SK-N-MC (cell line): ENCODE measurements at regions not wholly inside any gene's neighbourhood (a gene's known extent, or its start where the extent isn't known, plus 50 kb on each side); places are given as distances from the start of the nearest gene placed in this dataset.

Experiments
- DNase-seq: peaks from one replicate; pipeline ENCODE4 v3.0.0-alpha.2; 2011; ENCODE audit warnings: low read depth, low spot score
- H3K27ac ChIP-seq: fragments of 200-600 bp; sonication (generic); 2 replicates; pipeline ENCODE4 v1.5.1; 2016; ENCODE audit warnings: mixed run types
- H3K36me3 ChIP-seq: fragments of 200-600 bp; sonication (generic); 2 replicates; pipeline ENCODE4 v1.6.1; 2017; ENCODE audit warnings: antibody characterized with exemption, low read length, mixed read lengths; ENCODE audit not compliant: insufficient read depth
- H3K4me3 ChIP-seq: fragments of 200-600 bp; sonication (generic); 2 replicates; pipeline ENCODE4 v1.5.1; 2016
- H3K9ac ChIP-seq: fragments of 200-600 bp; sonication (generic); 2 replicates; pipeline ENCODE4 v1.8.0; 2017; ENCODE audit warnings: mixed run types, mixed read lengths; ENCODE audit not compliant: insufficient read length
- H3K9me3 ChIP-seq: fragments of 200-600 bp; sonication (generic); 2 replicates; pipeline ENCODE4 v1.6.1; 2017; ENCODE audit warnings: low read depth, mild to moderate bottlenecking, antibody characterized with exemption, low read length, moderate library complexity, mixed read lengths
- EZH2 ChIP-seq: fragments of 200-600 bp; sonication (generic); IDR thresholded peaks from one replicate; pipeline ENCODE4 v1.6.1; 2017; ENCODE audit warnings: antibody characterized with exemption
- FOXP2 ChIP-seq: optimal IDR thresholded peaks from 2 replicates; pipeline ENCODE3; 2011; ENCODE audit warnings: mild to moderate bottlenecking, moderate library complexity; ENCODE audit not compliant: insufficient read depth; ENCODE audit errors: extremely low read length, control extremely low read depth
- POLR2AphosphoS5 ChIP-seq: IDR thresholded peaks from 2 replicates; pipeline ENCODE4 v1.6.1; 2012; ENCODE audit warnings: mild to moderate bottlenecking, low read depth, low read length, borderline replicate concordance

- no peak for DNase-seq
- Histone ChIP-seq H3K27ac (no peak overlapping the region), H3K36me3 (no peaks in the 10 kb centered on the region), H3K9me3 (no peaks in the 10 kb centered on the region), H3K4me3 (no peak overlapping the region), H3K9ac (no peak overlapping the region)
- no peak for TF ChIP-seq POLR2AphosphoS5
- no peak for TF ChIP-seq FOXP2
- TF ChIP-seq EZH2, result no peak
Observed at GRCh38 chr4:116374815-116375214, 710.6 kb downstream of the TRAM1L1 start.

- no peaks in the 10 kb centered on the region for H3K9me3 ChIP-seq
- no peak overlapping the region for H3K27ac ChIP-seq
- no peaks in the 10 kb centered on the region for H3K36me3 ChIP-seq
- no peak overlapping the region for H3K9ac ChIP-seq
- no peak for DNase-seq
- no peak for TF ChIP-seq EZH2
- TF ChIP-seq FOXP2, result no peak
- no peak for TF ChIP-seq POLR2AphosphoS5
- H3K4me3 ChIP-seq, result no peak overlapping the region
Observed at GRCh38 chr4:116362583-116362982, 722.8 kb downstream of the TRAM1L1 start.

- Histone ChIP-seq H3K4me3 (no peak overlapping the region), H3K9me3 (no peaks in the 10 kb centered on the region), H3K36me3 (no peaks in the 10 kb centered on the region), H3K9ac (no peak overlapping the region), H3K27ac (no peak overlapping the region)
- no peak for DNase-seq
- TF ChIP-seq EZH2 (no peak), POLR2AphosphoS5 (no peak), FOXP2 (no peak)
Observed at GRCh38 chr4:116361790-116362189, 723.6 kb downstream of the TRAM1L1 start.

- Histone ChIP-seq H3K36me3 (no peaks in the 10 kb centered on the region), H3K9me3 (no peaks in the 10 kb centered on the region), H3K9ac (no peak overlapping the region), H3K27ac (no peak overlapping the region), H3K4me3 (no peak overlapping the region)
- peak; percentile 32 for DNase-seq
- TF ChIP-seq POLR2AphosphoS5 (no peak), EZH2 (no peak), FOXP2 (no peak)
Observed at GRCh38 chr4:116358633-116359222, 726.6 kb downstream of the TRAM1L1 start.

GRCh38 chr4:116357758-116358157 is 727.6 kb downstream of the TRAM1L1 start:
- no peak for TF ChIP-seq POLR2AphosphoS5
- TF ChIP-seq FOXP2, result no peak
- no peak for TF ChIP-seq EZH2
- Histone ChIP-seq H3K4me3 (no peak overlapping the region), H3K36me3 (no peaks in the 10 kb centered on the region), H3K9me3 (no peaks in the 10 kb centered on the region), H3K27ac (no peak overlapping the region), H3K9ac (no peak overlapping the region)
- no peak for DNase-seq

GRCh38 chr4:116346750-116347149 is 738.6 kb downstream of the TRAM1L1 start:
- no peak for TF ChIP-seq POLR2AphosphoS5
- TF ChIP-seq EZH2, result no peak
- TF ChIP-seq FOXP2, result no peak
- Histone ChIP-seq H3K9me3 (no peaks in the 10 kb centered on the region), H3K9ac (no peak overlapping the region), H3K27ac (no peak overlapping the region), H3K4me3 (no peak overlapping the region), H3K36me3 (no peaks in the 10 kb centered on the region)
- no peak for DNase-seq

- Histone ChIP-seq H3K9me3 (no peaks in the 10 kb centered on the region), H3K27ac (no peak overlapping the region), H3K4me3 (no peak overlapping the region), H3K36me3 (no peaks in the 10 kb centered on the region), H3K9ac (no peak overlapping the region)
- TF ChIP-seq FOXP2, result no peak
- TF ChIP-seq EZH2, result no peak
- no peak for TF ChIP-seq POLR2AphosphoS5
- DNase-seq, result no peak
Observed at GRCh38 chr4:116343809-116344208, 741.6 kb downstream of the TRAM1L1 start.

GRCh38 chr4:116342143-116342542 is 743.2 kb downstream of the TRAM1L1 start:
- Histone ChIP-seq H3K9me3 (no peaks in the 10 kb centered on the region), H3K4me3 (no peak overlapping the region), H3K36me3 (no peaks in the 10 kb centered on the region), H3K27ac (no peak overlapping the region), H3K9ac (no peak overlapping the region)
- no peak for TF ChIP-seq FOXP2
- no peak for TF ChIP-seq EZH2
- no peak for TF ChIP-seq POLR2AphosphoS5
- no peak for DNase-seq

GRCh38 chr4:116332508-116332907 is 752.9 kb downstream of the TRAM1L1 start:
- Histone ChIP-seq H3K4me3 (no peak overlapping the region), H3K36me3 (no peaks in the 10 kb centered on the region), H3K27ac (no peak overlapping the region), H3K9me3 (no peaks in the 10 kb centered on the region), H3K9ac (no peak overlapping the region)
- no peak for DNase-seq
- TF ChIP-seq EZH2, result no peak
- no peak for TF ChIP-seq POLR2AphosphoS5
- no peak for TF ChIP-seq FOXP2
